HepG2 (cell line): ENCODE measurements at regions not wholly inside any gene's neighbourhood (a gene's known extent, or its start where the extent isn't known, plus 50 kb on each side); places are given as distances from the start of the nearest gene placed in this dataset.

Experiments
- ATAC-seq: fragments of 200-7000 bp; cut with Tn5 transposase; 3 replicates; pipeline ENCODE4 v1.9.1; 2020; ENCODE audit warnings: mild to moderate bottlenecking, moderate library complexity
- BruUV-seq: library from RNA; stranded (reverse); fragments of 400-500 nt; replicated peaks from 2 replicates; lab custom pipeline; 2021; lab: Mats Ljungman, UMichigan
- CTCF ChIA-PET: fragments of 300-600 bp; formaldehyde crosslinking; extraction: SDS; loops from one replicate; lab custom pipeline; 2021; ENCODE audit warnings: low total read pairs, inconsistent platforms, low intra/inter-chr PET ratio; lab: Yijun Ruan, JAX
- POLR2A ChIA-PET: fragments of 350-600 bp; sonication (Branson Sonifier 250); formaldehyde crosslinking; loops from one replicate; lab custom pipeline; 2020; ENCODE audit warnings: antibody characterized with exemption, inconsistent platforms; lab: Yijun Ruan, JAX
- DNase-seq: peaks from one replicate; pipeline ENCODE4 v3.0.0-alpha.2; 2015; ENCODE audit warnings: low spot score
- FAIRE-seq: peaks from 3 replicates; lab custom pipeline; 2011; peaks lifted over from hg19 to GRCh38; lab: Jason Lieb, UNC
- H2AFZ ChIP-seq: one replicate; pipeline ENCODE4 v1.6.1; 2011; ENCODE audit warnings: low read length, inconsistent platforms
- H3K27ac ChIP-seq: fragments of 300-600 bp; 3 replicates; pipeline ENCODE4 v1.8.0; 2011; ENCODE audit warnings: mixed run types, mild to moderate bottlenecking, mixed read lengths, low read length, inconsistent platforms; ENCODE audit not compliant: insufficient read depth; ENCODE audit errors: extremely low read length
- H3K27me3 ChIP-seq, 2 experiments: fragments of 200-600 bp in 1 of 2; 2 replicates in 1 of 2; 3 replicates in 1 of 2; pipeline versions ENCODE4 v1.6.0 to v1.8.0; 2011; ENCODE audit warnings: low read length in 2 of 2, mild to moderate bottlenecking in 2 of 2, moderate library complexity in 2 of 2, inconsistent platforms in 1 of 2; ENCODE audit not compliant: insufficient read depth in 2 of 2, control insufficient read depth in 1 of 2
- H3K36me3 ChIP-seq, 2 experiments: fragments of 200-600 bp in 1 of 2; replicated peaks in 1 of 2; 2 replicates in 1 of 2; 3 replicates in 1 of 2; pipeline versions ENCODE4 v1.5.1 to v1.8.0; 2011; ENCODE audit warnings: low read length in 2 of 2, inconsistent platforms in 1 of 2; ENCODE audit not compliant: insufficient read depth in 2 of 2, control insufficient read depth in 1 of 2
- H3K4me1 ChIP-seq: 2 replicates; pipeline ENCODE4 v1.5.1; 2012; ENCODE audit warnings: low read length, inconsistent platforms; ENCODE audit not compliant: insufficient read depth
- H3K4me2 ChIP-seq: 2 replicates; pipeline ENCODE4 v1.6.0; 2011; ENCODE audit warnings: low read depth, low read length, inconsistent platforms
- H3K4me3 ChIP-seq, 3 experiments: fragments of 200-600 bp in 1 of 3; sonication (generic), shearing (Covaris generic) in 1 of 3; replicated peaks in 1 of 3; 2 replicates each; pipeline ENCODE4 v1.5.1; 2011 to 2016; ENCODE audit warnings: low read length in 3 of 3, inconsistent platforms in 2 of 3, low read depth in 2 of 3, mild to moderate bottlenecking in 2 of 3, control low read depth in 1 of 3, mixed read lengths in 1 of 3; ENCODE audit not compliant: insufficient read depth in 1 of 3
- H3K79me2 ChIP-seq: one replicate; pipeline ENCODE4 v1.6.1; 2011; ENCODE audit warnings: low read length, inconsistent platforms; ENCODE audit not compliant: insufficient read depth
- H3K9ac ChIP-seq: 2 replicates; pipeline ENCODE4 v1.6.0; 2011; ENCODE audit warnings: mild to moderate bottlenecking, low read depth, low read length, inconsistent platforms; ENCODE audit not compliant: insufficient read depth
- H3K9me3 ChIP-seq: 2 replicates; pipeline ENCODE4 v1.5.1; 2012; ENCODE audit warnings: mild to moderate bottlenecking, low read length
- H4K20me1 ChIP-seq: 2 replicates; pipeline ENCODE4 v1.6.0; 2011; ENCODE audit warnings: inconsistent platforms, mild to moderate bottlenecking, low read length, moderate library complexity; ENCODE audit not compliant: insufficient read depth
- CHD2 ChIP-seq: IDR thresholded peaks from 2 replicates; pipeline ENCODE4 v1.6.1; 2011; ENCODE audit warnings: low read depth, low read length, improper control_type of control experiment
- GATAD1 ChIP-seq: IDR thresholded peaks from 2 replicates; pipeline ENCODE4 v1.6.1; 2016; ENCODE audit warnings: missing genetic modification reagents, missing compliant biosample characterization
- HNRNPK ChIP-seq: fragments of 200-400 bp; formaldehyde crosslinking; IDR thresholded peaks from 2 replicates; pipeline ENCODE4 v1.6.1; 2018; ENCODE audit warnings: low read length, low read depth, moderate library complexity, mild to moderate bottlenecking; ENCODE audit not compliant: poor library complexity, severe bottlenecking
- KLF11 ChIP-seq: IDR thresholded peaks from 2 replicates; pipeline ENCODE4 v1.6.1; 2016; ENCODE audit warnings: missing compliant biosample characterization
- NFATC3 ChIP-seq: sonication (generic); formaldehyde crosslinking; IDR thresholded peaks from 2 replicates; pipeline ENCODE4 v1.5.1; 2020; ENCODE audit warnings: mild to moderate bottlenecking, missing genetic modification reagents
- NFIC ChIP-seq: IDR thresholded peaks from 2 replicates; pipeline ENCODE4 v1.6.1; 2012; ENCODE audit warnings: mild to moderate bottlenecking, low read length, inconsistent platforms
- NFRKB ChIP-seq: fragments of 450-650 bp; IDR thresholded peaks from 2 replicates; pipeline ENCODE4 v1.6.1; 2017
- PCBP2 ChIP-seq: fragments of 200-400 bp; formaldehyde crosslinking; optimal IDR thresholded peaks from 2 replicates; pipeline ENCODE3; 2018; ENCODE audit warnings: low read length, low read depth; ENCODE audit not compliant: poor library complexity, severe bottlenecking
- YEATS2 ChIP-seq: sonication (generic); formaldehyde crosslinking; IDR thresholded peaks from 2 replicates; pipeline ENCODE4 v1.4.0; 2020; ENCODE audit warnings: missing genetic modification reagents, borderline replicate concordance
- ZBTB2 ChIP-seq: sonication (generic); formaldehyde crosslinking; IDR thresholded peaks from 2 replicates; pipeline ENCODE4 v1.8.0; 2022; ENCODE audit warnings: low read depth, missing genetic modification reagents
- ZBTB7B ChIP-seq: sonication (generic); formaldehyde crosslinking; IDR thresholded peaks from 2 replicates; pipeline ENCODE4 v1.4.0; 2020; ENCODE audit warnings: missing genetic modification reagents
- ZFP37 ChIP-seq: sonication (generic); formaldehyde crosslinking; IDR thresholded peaks from 2 replicates; pipeline ENCODE4 v1.4.0; 2020; ENCODE audit warnings: missing genetic modification reagents, borderline replicate concordance
- ZMYM2 ChIP-seq: sonication (generic); formaldehyde crosslinking; IDR thresholded peaks from 2 replicates; pipeline ENCODE4 v1.8.0; 2022; ENCODE audit warnings: mild to moderate bottlenecking, missing genetic modification reagents
- ZNF3 ChIP-seq: IDR thresholded peaks from 2 replicates; pipeline ENCODE4 v1.7.0; 2017; ENCODE audit warnings: inconsistent platforms
- ZNF597 ChIP-seq: sonication (generic); formaldehyde crosslinking; IDR thresholded peaks from 2 replicates; pipeline ENCODE4 v1.5.0; 2020; ENCODE audit warnings: missing genetic modification reagents
- ZNF770 ChIP-seq: sonication (generic); formaldehyde crosslinking; IDR thresholded peaks from 2 replicates; pipeline ENCODE4 v1.5.0; 2020; ENCODE audit warnings: mild to moderate bottlenecking, missing genetic modification reagents
- ZZZ3 ChIP-seq: sonication (generic); formaldehyde crosslinking; IDR thresholded peaks from 2 replicates; pipeline ENCODE4 v1.4.0; 2020; ENCODE audit warnings: missing genetic modification reagents, mild to moderate bottlenecking, borderline replicate concordance
- WGBS: methylation state at CpG from one replicate; pipeline ENCODE4 v1.1.6; 2017; ENCODE audit warnings: low lambda C conversion rate; 5-methylcytosine and 5-hydroxymethylcytosine counted together
- in situ Hi-C: cut with HindIII; loops from 2 replicates; pipeline ENCODE4 v1.10.0; 2017; ENCODE audit warnings: low pct_unique_long_range_greater_than_20kb; ENCODE audit not compliant: extremely low pct_ligation_motif_present
- intact Hi-C: fragments of 100-400 bp; cut with micrococcal nuclease; formaldehyde crosslinking; loops from one replicate; pipeline ENCODE4 v1.10.0; 2022; ENCODE audit not compliant: unreplicated experiment
- TF ChIP-seq, protein P1 (sequence below): sonication (generic); formaldehyde crosslinking; IDR thresholded peaks from 2 replicates; pipeline ENCODE4 v1.8.1; 2023; ENCODE audit warnings: mild to moderate bottlenecking, inconsistent platforms, moderate library complexity, missing genetic modification reagents, borderline replicate concordance

GRCh38 chr1:189847613-189848012 lies 630.1 kb downstream of the BRINP3 start:
- Histone ChIP-seq H2AFZ (no peak overlapping the region), H3K4me2 (no peak overlapping the region), H3K79me2 (no peaks in the 10 kb centered on the region), H3K36me3 (no peaks in the 10 kb centered on the region), H3K27me3 (no peaks in the 10 kb centered on the region), H3K4me3 (no peak overlapping the region), H4K20me1 (no peaks in the 10 kb centered on the region), H3K9ac (no peak overlapping the region), H3K4me1 (no peaks in the 10 kb centered on the region), H3K27ac (no peak overlapping the region), H3K9me3 (no peaks in the 10 kb centered on the region)
- in situ Hi-C loops, result no loop called here
- ATAC-seq, result no peak
- DNase-seq, result no peak
- BruUV-seq, result no TSS peak
- CTCF ChIA-PET, result no interaction called here
- intact Hi-C loops, result no loop called here
- FAIRE-seq, result no peak
- POLR2A ChIA-PET, result no interaction called here
- 0% methylated on average over 2 of the region's 2 CpGs for WGBS
- TF ChIP-seq NFIC, result no peak
- TF ChIP-seq ZMYM2, result no peak
- no peak for TF ChIP-seq YEATS2 (CRISPR knock-in tag)
- no peak for TF ChIP-seq ZBTB7B
- no peak for TF ChIP-seq ZNF597 (CRISPR knock-in tag)
- TF ChIP-seq HNRNPK, result no peak
- no peak for TF ChIP-seq ZZZ3 (CRISPR knock-in tag)
- no peak for TF ChIP-seq CHD2
- no peak for TF ChIP-seq ZNF770
- TF ChIP-seq KLF11 (CRISPR knock-in tag), result no peak
- TF ChIP-seq PCBP2, result no peak
- no peak for TF ChIP-seq ZFP37
- TF ChIP-seq, protein P1, sequence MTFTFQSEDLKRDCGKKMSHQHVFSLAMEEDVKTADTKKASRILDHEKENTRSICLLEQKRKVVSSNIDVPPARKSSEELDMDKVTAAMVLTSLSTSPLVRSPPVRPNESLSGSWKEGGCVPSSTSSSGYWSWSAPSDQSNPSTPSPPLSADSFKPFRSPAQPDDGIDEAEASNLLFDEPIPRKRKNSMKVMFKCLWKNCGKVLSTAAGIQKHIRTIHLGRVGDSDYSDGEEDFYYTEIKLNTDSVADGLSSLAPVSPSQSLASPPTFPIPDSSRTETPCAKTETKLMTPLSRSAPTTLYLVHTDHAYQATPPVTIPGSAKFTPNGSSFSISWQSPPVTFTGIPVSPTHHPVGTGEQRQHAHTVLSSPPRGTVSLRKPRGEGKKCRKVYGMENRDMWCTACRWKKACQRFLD (CRISPR knock-in tag), result no peak
- TF ChIP-seq ZBTB2, result no peak
- TF ChIP-seq NFRKB, result no peak
- no peak for TF ChIP-seq NFATC3 (CRISPR knock-in tag)
- no peak for TF ChIP-seq ZNF3 (CRISPR knock-in tag)
- no peak for TF ChIP-seq GATAD1 (CRISPR knock-in tag)
